A673 (cell line): ENCODE measurements at regions not wholly inside any gene's neighbourhood (a gene's known extent, or its start where the extent isn't known, plus 50 kb on each side); places are given as distances from the start of the nearest gene placed in this dataset.
"Not testable (repeated sequence)": the region's sequence is repeated elsewhere in the genome, so short reads cannot be mapped to it uniquely, and the experiment has no call there.

ENCODE experiments used
- BruUV-seq: library from RNA; stranded (reverse); fragments of 400-500 nt; replicated peaks from 2 replicates; lab custom pipeline; 2021; lab: Mats Ljungman, UMichigan
- CTCF ChIA-PET: fragments of 300-600 bp; sonication (Branson Sonifier 250); formaldehyde crosslinking; loops from one replicate; lab custom pipeline; 2022; ENCODE audit warnings: antibody characterized with exemption; lab: Charles Lee
- POLR2A ChIA-PET: fragments of 300-600 bp; sonication (Branson Sonifier 250); formaldehyde crosslinking; loops from one replicate; lab custom pipeline; 2022; ENCODE audit warnings: antibody characterized with exemption; ENCODE audit not compliant: low non-redundant PET; lab: Charles Lee
- DNase-seq: peaks from one replicate; pipeline ENCODE4 v3.0.0-alpha.2; 2015; ENCODE audit warnings: low spot score
- H3K27ac ChIP-seq: fragments of 200-600 bp; sonication (generic); 2 replicates; pipeline ENCODE4 v1.5.1; 2016; ENCODE audit warnings: mixed run types, low read depth, mild to moderate bottlenecking, mixed read lengths, antibody characterized with exemption, low read length; ENCODE audit not compliant: poor library complexity, severe bottlenecking
- H3K27me3 ChIP-seq: fragments of 200-600 bp; sonication (generic); replicated peaks from 2 replicates; pipeline ENCODE4 v1.6.1; 2017; ENCODE audit warnings: mixed run types, low read depth, mild to moderate bottlenecking, mixed read lengths, antibody characterized with exemption, low read length; ENCODE audit not compliant: insufficient read depth, poor library complexity
- H3K36me3 ChIP-seq: fragments of 200-600 bp; sonication (generic); 2 replicates; pipeline ENCODE4 v1.6.1; 2016; ENCODE audit warnings: mixed run types, mild to moderate bottlenecking, mixed read lengths, antibody characterized with exemption, low read length; ENCODE audit not compliant: insufficient read depth, poor library complexity, severe bottlenecking
- H3K4me1 ChIP-seq: fragments of 200-600 bp; sonication (generic); 2 replicates; pipeline ENCODE4 v1.6.1; 2017; ENCODE audit warnings: mixed run types, mild to moderate bottlenecking, mixed read lengths, antibody characterized with exemption, low read length; ENCODE audit not compliant: insufficient read depth, poor library complexity, severe bottlenecking
- H3K4me3 ChIP-seq: fragments of 200-600 bp; sonication (generic); 2 replicates; pipeline ENCODE4 v1.5.1; 2016; ENCODE audit warnings: low read depth, mixed run types, mild to moderate bottlenecking, mixed read lengths, low read length; ENCODE audit not compliant: poor library complexity, severe bottlenecking
- H3K9me3 ChIP-seq: fragments of 200-600 bp; sonication (generic); 2 replicates; pipeline ENCODE4 v1.6.1; 2016; ENCODE audit warnings: mixed run types, low read depth, mild to moderate bottlenecking, mixed read lengths, antibody characterized with exemption, low read length; ENCODE audit not compliant: poor library complexity, severe bottlenecking
- EZH2 ChIP-seq: fragments of 200-600 bp; sonication (generic); IDR thresholded peaks from 2 replicates; pipeline ENCODE4 v1.6.1; 2017; ENCODE audit warnings: borderline replicate concordance, low read depth, mild to moderate bottlenecking, mixed read lengths, antibody characterized with exemption, low read length; ENCODE audit not compliant: poor library complexity, severe bottlenecking
- intact Hi-C: fragments of 100-400 bp; cut with micrococcal nuclease; formaldehyde crosslinking; loops from one replicate; pipeline ENCODE4 v1.10.0; 2022; ENCODE audit not compliant: unreplicated experiment
- TF ChIP-seq, protein P1 (sequence below): fragments of 300-800, 200-600 bp; sonication (generic); conservative IDR thresholded peaks from 2 replicates; pipeline ENCODE4 v1.5.1; 2017; ENCODE audit warnings: low read depth, mild to moderate bottlenecking, antibody characterized with exemption, low read length, moderate library complexity, mixed read lengths

GRCh38 chr9:91512235-91512634 lies 88.6 kb upstream of the NFIL3 start:
- intact Hi-C loops, POLR2A ChIA-PET: not testable (repeated sequence)

DNA sequence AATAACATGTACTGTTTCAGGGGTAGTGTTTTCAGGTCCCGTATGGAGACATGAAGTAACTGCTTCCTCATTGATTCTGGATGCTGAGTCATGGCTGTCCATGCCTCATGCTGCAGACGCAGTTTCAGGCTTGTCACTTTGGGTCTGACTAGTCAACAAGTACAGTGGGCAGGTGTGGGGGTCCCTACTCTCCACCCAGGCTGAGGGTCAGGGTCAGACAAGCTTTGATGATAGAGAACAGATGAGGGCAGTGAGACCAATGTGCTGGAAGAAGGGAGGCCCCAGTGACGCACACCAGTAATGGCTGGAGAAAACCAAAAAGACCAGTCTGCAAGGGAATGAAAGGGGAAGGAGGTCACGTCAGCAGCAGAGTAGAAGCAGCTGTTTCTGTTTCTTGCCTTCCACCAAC lies 80.0 kb upstream of the NFIL3 start:
- BruUV-seq: no TSS peak
- H3K27me3 ChIP-seq: no peaks in the 10 kb centered on the region
- TF ChIP-seq EZH2: no peak
- TF ChIP-seq, protein P1, sequence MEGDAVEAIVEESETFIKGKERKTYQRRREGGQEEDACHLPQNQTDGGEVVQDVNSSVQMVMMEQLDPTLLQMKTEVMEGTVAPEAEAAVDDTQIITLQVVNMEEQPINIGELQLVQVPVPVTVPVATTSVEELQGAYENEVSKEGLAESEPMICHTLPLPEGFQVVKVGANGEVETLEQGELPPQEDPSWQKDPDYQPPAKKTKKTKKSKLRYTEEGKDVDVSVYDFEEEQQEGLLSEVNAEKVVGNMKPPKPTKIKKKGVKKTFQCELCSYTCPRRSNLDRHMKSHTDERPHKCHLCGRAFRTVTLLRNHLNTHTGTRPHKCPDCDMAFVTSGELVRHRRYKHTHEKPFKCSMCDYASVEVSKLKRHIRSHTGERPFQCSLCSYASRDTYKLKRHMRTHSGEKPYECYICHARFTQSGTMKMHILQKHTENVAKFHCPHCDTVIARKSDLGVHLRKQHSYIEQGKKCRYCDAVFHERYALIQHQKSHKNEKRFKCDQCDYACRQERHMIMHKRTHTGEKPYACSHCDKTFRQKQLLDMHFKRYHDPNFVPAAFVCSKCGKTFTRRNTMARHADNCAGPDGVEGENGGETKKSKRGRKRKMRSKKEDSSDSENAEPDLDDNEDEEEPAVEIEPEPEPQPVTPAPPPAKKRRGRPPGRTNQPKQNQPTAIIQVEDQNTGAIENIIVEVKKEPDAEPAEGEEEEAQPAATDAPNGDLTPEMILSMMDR: no peak
- no peak for DNase-seq
- H3K4me3 ChIP-seq: no peak overlapping the region
- no peak overlapping the region for H3K27ac ChIP-seq
- no peaks in the 10 kb centered on the region for H3K4me1 ChIP-seq
- H3K36me3 ChIP-seq: no peaks in the 10 kb centered on the region
- ChIA-PET POLR2A (no interaction called here), CTCF (no interaction called here)
- H3K9me3 ChIP-seq: no peaks in the 10 kb centered on the region
- intact Hi-C loops: no loop called here

More at GRCh38 chr9:91512235-91512634, 88.6 kb upstream of the NFIL3 start:
- H3K36me3 ChIP-seq, H3K9me3 ChIP-seq, H3K4me1 ChIP-seq, H3K27ac ChIP-seq, H3K4me3 ChIP-seq, H3K27me3 ChIP-seq, CTCF ChIA-PET, DNase-seq, BruUV-seq: not testable (repeated sequence)

DNA sequence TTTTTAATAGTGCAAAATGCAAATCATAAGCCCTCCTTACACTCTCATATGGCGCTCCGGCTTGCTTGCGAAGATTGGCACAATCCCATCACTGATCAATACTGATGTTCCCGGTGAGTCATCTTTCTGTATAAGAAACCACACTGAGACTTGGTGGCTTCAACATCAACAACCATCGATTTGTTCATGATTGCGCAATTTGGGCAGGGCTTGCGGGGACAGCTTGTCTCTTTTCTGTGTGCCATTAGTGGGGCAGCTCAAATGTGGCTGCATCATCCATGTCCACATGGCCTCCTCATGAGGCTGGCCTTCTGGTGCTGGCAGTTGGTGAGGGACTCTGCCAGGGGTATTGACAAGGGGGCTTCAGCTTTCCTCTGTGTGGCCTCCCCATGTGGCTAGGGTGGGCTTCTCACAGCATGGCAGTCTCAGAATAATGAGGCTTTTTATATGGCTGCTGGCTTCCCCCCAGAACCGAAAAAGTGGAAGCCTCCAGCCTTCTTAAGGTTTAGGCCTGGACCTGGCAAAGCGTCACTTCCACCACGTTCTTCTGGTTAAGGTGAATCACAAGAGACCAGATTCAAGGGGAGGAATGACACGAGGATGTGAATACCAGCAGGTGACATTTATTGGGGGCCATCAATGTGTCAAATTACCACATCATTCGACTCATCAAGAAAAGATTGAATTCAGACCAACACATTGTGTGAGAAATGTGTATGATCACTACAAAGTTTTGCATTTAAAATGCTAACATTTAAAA lies 79.5 kb upstream of the NFIL3 start:
- no peak for TF ChIP-seq EZH2
- ChIA-PET CTCF (no interaction called here), POLR2A (no interaction called here)
- Histone ChIP-seq H3K27me3 (no peaks in the 10 kb centered on the region), H3K4me3 (no peak overlapping the region), H3K36me3 (no peaks in the 10 kb centered on the region), H3K9me3 (no peaks in the 10 kb centered on the region), H3K4me1 (no peaks in the 10 kb centered on the region), H3K27ac (no peak overlapping the region)
- intact Hi-C loops: no loop called here
- no peak for DNase-seq
- BruUV-seq: no TSS peak

DNA sequence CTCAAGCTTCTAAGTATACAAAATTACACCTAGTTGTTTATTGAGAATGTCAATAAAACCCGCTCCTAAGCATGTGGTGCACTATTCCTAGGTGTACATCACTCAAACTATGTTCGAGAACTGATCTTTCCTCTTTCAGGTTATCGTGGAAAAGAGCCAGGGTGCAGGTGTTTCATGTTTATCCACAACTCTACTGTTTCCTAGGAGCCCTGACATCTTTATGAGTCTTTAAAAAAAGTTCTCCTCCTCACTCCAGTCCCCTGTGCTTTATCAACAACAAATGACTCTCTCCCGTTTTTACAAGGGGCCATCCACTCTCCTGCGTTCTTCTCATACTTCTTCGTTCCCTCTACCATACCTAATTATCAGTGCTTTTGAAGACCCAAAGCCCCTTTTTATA lies 78.8 kb upstream of the NFIL3 start:
- DNase-seq: no peak
- Histone ChIP-seq H3K27ac (no peak overlapping the region), H3K27me3 (no peaks in the 10 kb centered on the region), H3K4me3 (no peak overlapping the region), H3K4me1 (no peaks in the 10 kb centered on the region), H3K9me3 (no peaks in the 10 kb centered on the region), H3K36me3 (no peaks in the 10 kb centered on the region)
- no peak for TF ChIP-seq EZH2
- TF ChIP-seq, protein P1: no peak
- ChIA-PET POLR2A (no interaction called here), CTCF (no interaction called here)
- intact Hi-C loops: no loop called here
- BruUV-seq: no TSS peak
